ENCODE measurements at regions not wholly inside any gene's neighbourhood (a gene's known extent, or its start where the extent isn't known, plus 50 kb on each side); places are given as distances from the start of the nearest gene placed in this dataset.

GRCh38 chr15:96435841-96436240, 105.3 kb downstream of the NR2F2 start:
- Mint-ChIP-seq H3K27ac (no peak overlapping the region), H3K36me3 (no peaks in the 10 kb centered on the region), H3K9me3 (no peaks in the 10 kb centered on the region), H3K27me3 (ENCODE audit: low read depth) (peaks cover 4% of the 10 kb centered on the region; the same call in 1 of the 2 replicates), H3K4me1 (peaks cover 15% of the 10 kb centered on the region), H3K4me3 (no peak overlapping the region)
- no peak for DNase-seq (ENCODE audit: low spot score)
- ATAC-seq: no peak
- TF ChIP-seq RELA (CRISPR knock-in tag; IDR thresholded peaks at IDR 0.05; ENCODE audit: borderline replicate concordance) (no peak), GTF2I (CRISPR knock-in tag; conservative IDR thresholded peaks at IDR 0.05) (no peak), NR1H2 (CRISPR knock-in tag; IDR thresholded peaks at IDR 0.05) (no peak), KAT7 (CRISPR knock-in tag; IDR thresholded peaks at IDR 0.05; ENCODE audit: borderline replicate concordance) (no peak), ZNF263 (CRISPR knock-in tag; IDR thresholded peaks at IDR 0.05; ENCODE audit: low read depth) (no peak), ELF4 (CRISPR knock-in tag; IDR thresholded peaks at IDR 0.05; ENCODE audit: low read depth) (no peak), TEAD1 (CRISPR knock-in tag; IDR thresholded peaks at IDR 0.05) (no peak), TEAD4 (CRISPR knock-in tag; IDR thresholded peaks at IDR 0.05) (no peak), MLX (CRISPR knock-in tag; IDR thresholded peaks at IDR 0.05) (no peak)
- POLR2A ChIA-PET: no interaction called here
- CTCF ChIA-PET: interaction anchor here (0.5 kb wide), 1 partner anchor 150 kb away, joined by 5 read pairs; no protein-coding TSS in a partner anchor

DNA sequence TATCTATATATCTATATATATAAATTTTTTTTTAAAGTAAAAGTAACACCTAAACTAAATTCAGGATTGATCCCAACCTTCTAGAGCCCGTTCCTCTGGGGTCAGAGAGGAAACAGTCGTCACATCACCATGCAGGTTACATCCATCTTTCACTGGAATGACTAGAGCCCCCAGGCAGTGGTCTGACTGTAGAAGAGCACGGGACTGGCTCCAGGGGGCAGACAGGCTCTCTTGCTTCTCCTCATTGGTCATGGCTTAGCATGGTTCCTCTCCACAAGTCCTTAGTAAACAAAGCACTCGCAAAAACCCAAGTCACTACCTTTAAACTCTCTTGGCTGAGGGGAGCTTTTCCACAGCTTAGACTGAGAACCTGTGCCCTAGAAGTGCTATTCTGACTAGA, 110.5 kb downstream of the NR2F2 start:
- ChIA-PET POLR2A (no interaction called here), CTCF (interaction anchor here (0.6 kb wide), 1 partner anchor 453 kb away, joined by 3 read pairs; no protein-coding TSS in a partner anchor)
- TF ChIP-seq ZBTB43 (CRISPR knock-in tag; IDR thresholded peaks at IDR 0.05) (no peak), CTCF (IDR thresholded peaks at IDR 0.05) (no peak), GABPB1 (CRISPR knock-in tag; IDR thresholded peaks at IDR 0.05) (no peak), SP1 (CRISPR knock-in tag; conservative IDR thresholded peaks at IDR 0.05) (no peak), ZNF232 (CRISPR knock-in tag; IDR thresholded peaks at IDR 0.05) (no peak), ZNF317 (CRISPR knock-in tag; IDR thresholded peaks at IDR 0.05; ENCODE audit: borderline replicate concordance, low read depth) (no peak), TEAD4 (CRISPR knock-in tag; IDR thresholded peaks at IDR 0.05) (no peak), TP53 (CRISPR knock-in tag; IDR thresholded peaks at IDR 0.05) (no peak), ELF4 (CRISPR knock-in tag; IDR thresholded peaks at IDR 0.05; ENCODE audit: low read depth) (no peak), NR1H2 (CRISPR knock-in tag; IDR thresholded peaks at IDR 0.05) (no peak), GRHL2 (CRISPR knock-in tag; IDR thresholded peaks at IDR 0.05; ENCODE audit: insufficient replicate concordance, severe bottlenecking) (no peak)
- TF ChIP-seq, protein P1, sequence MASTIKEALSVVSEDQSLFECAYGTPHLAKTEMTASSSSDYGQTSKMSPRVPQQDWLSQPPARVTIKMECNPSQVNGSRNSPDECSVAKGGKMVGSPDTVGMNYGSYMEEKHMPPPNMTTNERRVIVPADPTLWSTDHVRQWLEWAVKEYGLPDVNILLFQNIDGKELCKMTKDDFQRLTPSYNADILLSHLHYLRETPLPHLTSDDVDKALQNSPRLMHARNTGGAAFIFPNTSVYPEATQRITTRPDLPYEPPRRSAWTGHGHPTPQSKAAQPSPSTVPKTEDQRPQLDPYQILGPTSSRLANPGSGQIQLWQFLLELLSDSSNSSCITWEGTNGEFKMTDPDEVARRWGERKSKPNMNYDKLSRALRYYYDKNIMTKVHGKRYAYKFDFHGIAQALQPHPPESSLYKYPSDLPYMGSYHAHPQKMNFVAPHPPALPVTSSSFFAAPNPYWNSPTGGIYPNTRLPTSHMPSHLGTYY (CRISPR knock-in tag; IDR thresholded peaks at IDR 0.05): no peak
- TF ChIP-seq, protein P2, sequence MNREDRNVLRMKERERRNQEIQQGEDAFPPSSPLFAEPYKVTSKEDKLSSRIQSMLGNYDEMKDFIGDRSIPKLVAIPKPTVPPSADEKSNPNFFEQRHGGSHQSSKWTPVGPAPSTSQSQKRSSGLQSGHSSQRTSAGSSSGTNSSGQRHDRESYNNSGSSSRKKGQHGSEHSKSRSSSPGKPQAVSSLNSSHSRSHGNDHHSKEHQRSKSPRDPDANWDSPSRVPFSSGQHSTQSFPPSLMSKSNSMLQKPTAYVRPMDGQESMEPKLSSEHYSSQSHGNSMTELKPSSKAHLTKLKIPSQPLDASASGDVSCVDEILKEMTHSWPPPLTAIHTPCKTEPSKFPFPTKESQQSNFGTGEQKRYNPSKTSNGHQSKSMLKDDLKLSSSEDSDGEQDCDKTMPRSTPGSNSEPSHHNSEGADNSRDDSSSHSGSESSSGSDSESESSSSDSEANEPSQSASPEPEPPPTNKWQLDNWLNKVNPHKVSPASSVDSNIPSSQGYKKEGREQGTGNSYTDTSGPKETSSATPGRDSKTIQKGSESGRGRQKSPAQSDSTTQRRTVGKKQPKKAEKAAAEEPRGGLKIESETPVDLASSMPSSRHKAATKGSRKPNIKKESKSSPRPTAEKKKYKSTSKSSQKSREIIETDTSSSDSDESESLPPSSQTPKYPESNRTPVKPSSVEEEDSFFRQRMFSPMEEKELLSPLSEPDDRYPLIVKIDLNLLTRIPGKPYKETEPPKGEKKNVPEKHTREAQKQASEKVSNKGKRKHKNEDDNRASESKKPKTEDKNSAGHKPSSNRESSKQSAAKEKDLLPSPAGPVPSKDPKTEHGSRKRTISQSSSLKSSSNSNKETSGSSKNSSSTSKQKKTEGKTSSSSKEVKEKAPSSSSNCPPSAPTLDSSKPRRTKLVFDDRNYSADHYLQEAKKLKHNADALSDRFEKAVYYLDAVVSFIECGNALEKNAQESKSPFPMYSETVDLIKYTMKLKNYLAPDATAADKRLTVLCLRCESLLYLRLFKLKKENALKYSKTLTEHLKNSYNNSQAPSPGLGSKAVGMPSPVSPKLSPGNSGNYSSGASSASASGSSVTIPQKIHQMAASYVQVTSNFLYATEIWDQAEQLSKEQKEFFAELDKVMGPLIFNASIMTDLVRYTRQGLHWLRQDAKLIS (CRISPR knock-in tag; IDR thresholded peaks at IDR 0.05; ENCODE audit: borderline replicate concordance): no peak
- Mint-ChIP-seq H3K9me3 (no peaks in the 10 kb centered on the region), H3K4me3 (no peak overlapping the region), H3K27me3 (ENCODE audit: low read depth) (peaks cover 4% of the 10 kb centered on the region; the same call in 1 of the 2 replicates), H3K4me1 (peaks cover 3% of the 10 kb centered on the region; the same call in 1 of the 2 replicates), H3K36me3 (no peaks in the 10 kb centered on the region), H3K27ac (no peak overlapping the region)
- no peak for DNase-seq (ENCODE audit: low spot score)
- ATAC-seq: peak; percentile 22; the same call in 1 of the 2 replicates

Measured in WTC11 (cell line).